GM23248 (cell line): ENCODE measurements at regions not wholly inside any gene's neighbourhood (a gene's known extent, or its start where the extent isn't known, plus 50 kb on each side); places are given as distances from the start of the nearest gene placed in this dataset.

Source experiments
- EZH2 ChIP-seq: fragments of 200-600 bp; sonication (generic); IDR thresholded peaks from 2 replicates; pipeline ENCODE4 v1.6.1; 2018; ENCODE audit warnings: antibody characterized with exemption, mild to moderate bottlenecking; ENCODE audit not compliant: insufficient read depth, poor library complexity, severe bottlenecking
- EZH2phosphoT487 ChIP-seq: fragments of 200-600 bp; sonication (generic); IDR thresholded peaks from 2 replicates; pipeline ENCODE4 v1.6.1; 2018; ENCODE audit warnings: antibody characterized with exemption, moderate library complexity, mild to moderate bottlenecking, low read depth; ENCODE audit not compliant: insufficient read depth

DNA sequence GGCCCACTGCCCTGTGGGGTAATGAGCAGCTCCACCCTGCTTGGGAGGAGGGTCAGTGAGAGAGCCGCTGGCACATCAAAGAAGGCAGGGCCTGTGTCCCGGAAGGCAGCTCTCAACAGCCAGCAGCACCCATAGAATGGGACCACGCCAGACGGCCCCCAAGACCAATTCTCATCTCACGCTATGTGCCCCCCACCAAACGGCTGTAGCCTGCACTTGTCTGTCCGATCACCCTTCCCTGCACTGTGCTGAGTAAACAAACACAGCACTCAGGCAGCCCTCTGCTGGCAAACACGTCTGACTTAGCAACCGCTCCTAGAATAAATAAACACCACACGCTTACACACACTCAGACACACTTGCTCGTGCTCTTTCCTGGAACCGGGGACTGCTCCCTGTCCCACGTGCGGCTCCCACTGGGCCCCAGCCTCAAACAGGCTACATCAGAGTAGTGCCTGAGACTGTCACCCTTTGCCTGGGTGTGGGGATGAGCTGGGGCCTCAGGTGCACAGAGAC is 53.2 kb upstream of the CDON start:
- TF ChIP-seq EZH2 (no peak), EZH2phosphoT487 (no peak)
